HCT116 (cell line): ENCODE measurements at regions not wholly inside any gene's neighbourhood (a gene's known extent, or its start where the extent isn't known, plus 50 kb on each side); places are given as distances from the start of the nearest gene placed in this dataset.

Experiments used
- CBX3 ChIP-seq: IDR thresholded peaks from 2 replicates; pipeline ENCODE4 v1.6.1; 2012; ENCODE audit warnings: low read depth
- CEBPB ChIP-seq: IDR thresholded peaks from 2 replicates; pipeline ENCODE4 v1.6.1; 2012; ENCODE audit warnings: low read depth
- EGR1 ChIP-seq: IDR thresholded peaks from 2 replicates; pipeline ENCODE4 v1.6.1; 2012; ENCODE audit warnings: low read depth
- EZH2 ChIP-seq: fragments of 200-600 bp; sonication (generic); IDR thresholded peaks from 2 replicates; pipeline ENCODE4 v1.6.1; 2017; ENCODE audit warnings: antibody characterized with exemption, mixed run types
- FOSL1 ChIP-seq: IDR thresholded peaks from 2 replicates; pipeline ENCODE4 v1.6.1; 2012; ENCODE audit warnings: low read depth
- JUND ChIP-seq: IDR thresholded peaks from 2 replicates; pipeline ENCODE4 v1.6.1; 2012
- POLR2A ChIP-seq: IDR thresholded peaks from 2 replicates; pipeline ENCODE4 v1.7.0; 2011; ENCODE audit warnings: borderline replicate concordance; ENCODE audit not compliant: insufficient read depth, insufficient read length; ENCODE audit errors: extremely low read depth
- POLR2AphosphoS5 ChIP-seq: IDR thresholded peaks from 2 replicates; pipeline ENCODE4 v1.6.1; 2011; ENCODE audit warnings: mild to moderate bottlenecking, low read depth, low read length, moderate library complexity
- SIN3A ChIP-seq: IDR thresholded peaks from 2 replicates; pipeline ENCODE4 v1.6.1; 2012; ENCODE audit warnings: low read depth
- TCF7L2 ChIP-seq: IDR thresholded peaks from 2 replicates; pipeline ENCODE4 v1.7.0; 2011; ENCODE audit warnings: borderline replicate concordance, inconsistent platforms; ENCODE audit not compliant: insufficient read depth, insufficient read length; ENCODE audit errors: extremely low read depth
- YY1 ChIP-seq: IDR thresholded peaks from 2 replicates; pipeline ENCODE4 v1.6.1; 2011; ENCODE audit warnings: low read length, low read depth, moderate library complexity, mild to moderate bottlenecking; ENCODE audit not compliant: insufficient replicate concordance; ENCODE audit errors: extremely low read depth
- ZFX ChIP-seq: fragments of 450-650 bp; IDR thresholded peaks from 2 replicates; pipeline ENCODE4 v1.6.1; 2017
- TF ChIP-seq, protein P1 (sequence below), 3 experiments: fragments of 200-600 bp in 1 of 3; sonication (generic) in 1 of 3; IDR thresholded peaks in 2 of 3; conservative IDR thresholded peaks in 1 of 3; 2 replicates each; pipeline ENCODE4 v1.5.1; 2012 to 2017; ENCODE audit warnings: low read depth in 2 of 3, low read length in 2 of 3, antibody characterized with exemption in 1 of 3, borderline replicate concordance in 1 of 3, control low read depth in 1 of 3, mild to moderate bottlenecking in 1 of 3, mixed read lengths in 1 of 3, mixed run types in 1 of 3, moderate library complexity in 1 of 3; ENCODE audit not compliant: insufficient read depth in 1 of 3
- TF ChIP-seq, protein P2 (sequence below): IDR thresholded peaks from 2 replicates; pipeline ENCODE4 v1.6.1; 2012

DNA sequence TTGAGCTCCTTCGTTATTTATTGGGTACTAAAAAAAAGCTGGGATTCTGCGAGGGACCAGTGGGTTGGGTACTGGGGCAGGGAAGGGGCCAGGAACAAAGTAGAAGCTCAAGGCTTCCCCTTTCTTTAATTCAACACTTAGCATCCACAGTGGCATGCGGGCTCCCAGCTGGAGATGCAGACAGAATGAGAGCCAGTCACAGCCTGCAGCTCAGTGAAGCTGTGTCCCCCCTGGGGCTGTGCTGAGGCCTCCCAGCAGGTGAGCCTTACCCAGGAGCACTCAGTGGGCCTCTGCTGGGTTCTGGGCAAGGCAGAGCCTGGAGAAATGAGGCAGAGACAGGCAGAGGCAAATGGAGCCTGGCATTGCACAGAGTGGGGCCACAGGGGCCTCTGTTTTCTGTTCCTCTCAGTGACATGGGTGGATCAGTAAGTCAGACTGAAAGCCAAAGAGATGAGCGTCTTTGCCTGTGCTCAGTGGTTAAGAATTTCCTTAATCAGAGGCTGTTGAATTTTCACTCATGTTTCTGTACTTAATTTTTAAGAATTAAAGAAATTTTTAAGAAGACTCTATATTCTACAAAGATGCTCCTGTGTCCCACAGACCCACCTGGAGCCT lies 181.4 kb upstream of the RBPJ start:
- TF ChIP-seq EZH2 (no peak), EGR1 (no peak), POLR2AphosphoS5 (no peak), CBX3 (no peak), ZFX (no peak), POLR2A (no peak), CEBPB (no peak), TCF7L2 (no peak), SIN3A (no peak), YY1 (no peak), JUND (no peak), FOSL1 (no peak)
- TF ChIP-seq, protein P1, sequence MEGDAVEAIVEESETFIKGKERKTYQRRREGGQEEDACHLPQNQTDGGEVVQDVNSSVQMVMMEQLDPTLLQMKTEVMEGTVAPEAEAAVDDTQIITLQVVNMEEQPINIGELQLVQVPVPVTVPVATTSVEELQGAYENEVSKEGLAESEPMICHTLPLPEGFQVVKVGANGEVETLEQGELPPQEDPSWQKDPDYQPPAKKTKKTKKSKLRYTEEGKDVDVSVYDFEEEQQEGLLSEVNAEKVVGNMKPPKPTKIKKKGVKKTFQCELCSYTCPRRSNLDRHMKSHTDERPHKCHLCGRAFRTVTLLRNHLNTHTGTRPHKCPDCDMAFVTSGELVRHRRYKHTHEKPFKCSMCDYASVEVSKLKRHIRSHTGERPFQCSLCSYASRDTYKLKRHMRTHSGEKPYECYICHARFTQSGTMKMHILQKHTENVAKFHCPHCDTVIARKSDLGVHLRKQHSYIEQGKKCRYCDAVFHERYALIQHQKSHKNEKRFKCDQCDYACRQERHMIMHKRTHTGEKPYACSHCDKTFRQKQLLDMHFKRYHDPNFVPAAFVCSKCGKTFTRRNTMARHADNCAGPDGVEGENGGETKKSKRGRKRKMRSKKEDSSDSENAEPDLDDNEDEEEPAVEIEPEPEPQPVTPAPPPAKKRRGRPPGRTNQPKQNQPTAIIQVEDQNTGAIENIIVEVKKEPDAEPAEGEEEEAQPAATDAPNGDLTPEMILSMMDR (IDR thresholded peaks at IDR 0.05 in 2 of 3, conservative IDR thresholded peaks at IDR 0.05 in 1 of 3; ENCODE audit: borderline replicate concordance in 1 of 3, insufficient read depth in 1 of 3, low read depth in 2 of 3, low read length in 2 of 3), result no peak
- TF ChIP-seq, protein P2, sequence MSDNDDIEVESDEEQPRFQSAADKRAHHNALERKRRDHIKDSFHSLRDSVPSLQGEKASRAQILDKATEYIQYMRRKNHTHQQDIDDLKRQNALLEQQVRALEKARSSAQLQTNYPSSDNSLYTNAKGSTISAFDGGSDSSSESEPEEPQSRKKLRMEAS, result no peak
